Upper lobe of left lung (tissue), 6 donors: ENCODE measurements at regions not wholly inside any gene's neighbourhood (a gene's known extent, or its start where the extent isn't known, plus 50 kb on each side); places are given as distances from the start of the nearest gene placed in this dataset.

ENCODE experiments used
- ATAC-seq, 2 donors: fragments of 200-7000 bp; cut with Tn5 transposase; one replicate each; pipeline ENCODE4 v1.9.1; 2022; ENCODE audit warnings: mild to moderate bottlenecking in 2 of 2, moderate library complexity in 2 of 2; ENCODE audit not compliant: low FRiP score in 2 of 2
- DNase-seq, 2 donors: peaks; one replicate each; pipeline ENCODE4 v3.0.0-alpha.2; 2019 to 2020
- H3K27ac ChIP-seq, 4 donors: fragments of 200-600 bp; sonication (generic); one replicate each; pipeline ENCODE4 v1.5.1; 2016 to 2019
- H3K27me3 ChIP-seq, 4 donors: fragments of 200-600 bp; sonication (generic); one replicate each; pipeline ENCODE4 v1.5.1; 2017 to 2019
- H3K36me3 ChIP-seq, 4 donors: fragments of 200-600 bp; sonication (generic); one replicate each; pipeline ENCODE4 v1.5.1; 2016 to 2019
- H3K4me1 ChIP-seq, 4 donors: fragments of 200-600 bp; sonication (generic); one replicate each; pipeline ENCODE4 v1.5.1; 2018 to 2019
- H3K4me3 ChIP-seq, 4 donors: fragments of 200-600 bp; sonication (generic); one replicate each; pipeline ENCODE4 v1.5.1; 2017 to 2019; ENCODE audit warnings: mild to moderate bottlenecking in 2 of 4, moderate library complexity in 1 of 4
- H3K9me3 ChIP-seq, 4 donors: fragments of 200-600 bp; sonication (generic); one replicate each; pipeline ENCODE4 v1.5.1; 2018 to 2019
- EP300 ChIP-seq, 4 donors: sonication (generic); formaldehyde crosslinking; IDR thresholded peaks; one replicate each; pipeline ENCODE4 v1.5.1; 2017; ENCODE audit warnings: antibody characterized with exemption in 4 of 4, control low read depth in 2 of 4
- POLR2A ChIP-seq, 4 donors: fragments of 450-650 bp; IDR thresholded peaks; one replicate each; pipeline ENCODE4 v1.5.1; 2016 to 2017; ENCODE audit warnings: antibody characterized with exemption in 4 of 4, mild to moderate bottlenecking in 2 of 4
- POLR2AphosphoS5 ChIP-seq, 2 donors: sonication (generic); formaldehyde crosslinking; IDR thresholded peaks; one replicate each; pipeline ENCODE4 v1.5.1; 2017; ENCODE audit warnings: antibody characterized with exemption in 2 of 2
- WGBS, 2 donors: methylation state at CpG; one replicate each; pipeline ENCODE4 v1.1.5; 2017 to 2018; 5-methylcytosine and 5-hydroxymethylcytosine counted together
- TF ChIP-seq, protein P1 (sequence below), 6 experiments: fragments of 450-650 bp in 4 of 6; fragments of 200-600 bp in 2 of 6; sonication (generic) in 2 of 6; IDR thresholded peaks; one replicate each; pipeline ENCODE4 v1.5.1; 2016 to 2019; ENCODE audit warnings: antibody characterized with exemption in 6 of 6
- donor health status: DM: no; HTN: no; CAD: no; lungs with moderate emphysema.
- donor health status: DM: no; HTN: yes; CAD: no; lungs with severe emphysema.

DNA sequence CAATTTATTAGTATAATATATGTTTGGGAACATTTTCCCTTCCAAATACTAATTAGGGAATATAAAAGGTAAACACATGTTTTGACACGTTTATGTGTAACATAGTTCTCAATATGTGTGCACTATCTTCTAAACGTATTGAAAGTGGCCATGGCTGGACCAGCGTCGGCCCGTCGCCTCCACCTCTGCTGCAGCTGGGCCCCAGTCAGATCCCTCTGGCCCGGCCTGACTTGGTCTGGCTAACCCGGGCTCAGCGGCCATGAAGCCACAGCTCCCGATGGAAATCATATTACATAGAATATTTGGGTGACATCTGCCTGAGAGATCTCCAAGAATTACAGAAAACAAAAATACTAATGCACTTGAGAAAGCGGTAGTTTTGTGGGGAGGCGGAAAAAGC is 474.4 kb upstream of the CDH2 start:
- Histone ChIP-seq H3K27ac (no peak overlapping the region), H3K36me3 (no peaks in the 10 kb centered on the region), H3K9me3 (no peaks in the 10 kb centered on the region), H3K4me3 (no peak overlapping the region), H3K4me1 (no peaks in the 10 kb centered on the region), H3K27me3 (no peaks in the 10 kb centered on the region)
- 84 to 86% methylated on average over 12 of the region's 12 CpGs for WGBS, 2 donors
- ATAC-seq: no peak
- DNase-seq: peak in 1 of 2 donors; percentile 48
- TF ChIP-seq POLR2A (IDR thresholded peaks at IDR 0.05) (no peak), EP300 (IDR thresholded peaks at IDR 0.05) (no peak), POLR2AphosphoS5 (IDR thresholded peaks at IDR 0.05) (no peak)
- TF ChIP-seq, protein P1, sequence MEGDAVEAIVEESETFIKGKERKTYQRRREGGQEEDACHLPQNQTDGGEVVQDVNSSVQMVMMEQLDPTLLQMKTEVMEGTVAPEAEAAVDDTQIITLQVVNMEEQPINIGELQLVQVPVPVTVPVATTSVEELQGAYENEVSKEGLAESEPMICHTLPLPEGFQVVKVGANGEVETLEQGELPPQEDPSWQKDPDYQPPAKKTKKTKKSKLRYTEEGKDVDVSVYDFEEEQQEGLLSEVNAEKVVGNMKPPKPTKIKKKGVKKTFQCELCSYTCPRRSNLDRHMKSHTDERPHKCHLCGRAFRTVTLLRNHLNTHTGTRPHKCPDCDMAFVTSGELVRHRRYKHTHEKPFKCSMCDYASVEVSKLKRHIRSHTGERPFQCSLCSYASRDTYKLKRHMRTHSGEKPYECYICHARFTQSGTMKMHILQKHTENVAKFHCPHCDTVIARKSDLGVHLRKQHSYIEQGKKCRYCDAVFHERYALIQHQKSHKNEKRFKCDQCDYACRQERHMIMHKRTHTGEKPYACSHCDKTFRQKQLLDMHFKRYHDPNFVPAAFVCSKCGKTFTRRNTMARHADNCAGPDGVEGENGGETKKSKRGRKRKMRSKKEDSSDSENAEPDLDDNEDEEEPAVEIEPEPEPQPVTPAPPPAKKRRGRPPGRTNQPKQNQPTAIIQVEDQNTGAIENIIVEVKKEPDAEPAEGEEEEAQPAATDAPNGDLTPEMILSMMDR (IDR thresholded peaks at IDR 0.05): no peak

DNA sequence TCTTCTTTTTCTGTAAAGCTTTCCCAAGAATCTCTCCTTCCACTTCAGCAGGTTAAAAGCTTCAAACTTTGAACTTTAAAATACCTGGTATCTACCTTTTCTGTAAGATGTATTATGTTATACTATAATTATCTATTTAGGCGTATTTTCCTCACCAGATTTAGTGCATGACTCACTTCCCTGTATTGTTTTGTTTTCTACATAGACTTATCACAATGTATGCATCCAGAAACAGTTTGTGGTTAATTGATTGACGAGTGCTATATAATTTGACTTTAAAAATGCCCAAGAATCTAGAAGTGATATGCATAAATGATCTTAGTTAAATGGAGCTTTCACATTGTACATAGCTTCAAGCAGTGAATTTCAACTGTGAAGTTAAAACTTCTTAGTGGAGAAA is 473.9 kb upstream of the CDH2 start:
- no peak overlapping the region for H3K4me3 ChIP-seq
- TF ChIP-seq EP300 (IDR thresholded peaks at IDR 0.05): no peak
- H3K4me1 ChIP-seq: no peaks in the 10 kb centered on the region
- WGBS, 2 donors: 56 to 60% methylated on average over 2 of the region's 2 CpGs
- no peak for ATAC-seq
- H3K27ac ChIP-seq: no peak overlapping the region
- no peaks in the 10 kb centered on the region for H3K36me3 ChIP-seq
- no peaks in the 10 kb centered on the region for H3K27me3 ChIP-seq
- H3K9me3 ChIP-seq: no peaks in the 10 kb centered on the region
- DNase-seq: no peak

DNA sequence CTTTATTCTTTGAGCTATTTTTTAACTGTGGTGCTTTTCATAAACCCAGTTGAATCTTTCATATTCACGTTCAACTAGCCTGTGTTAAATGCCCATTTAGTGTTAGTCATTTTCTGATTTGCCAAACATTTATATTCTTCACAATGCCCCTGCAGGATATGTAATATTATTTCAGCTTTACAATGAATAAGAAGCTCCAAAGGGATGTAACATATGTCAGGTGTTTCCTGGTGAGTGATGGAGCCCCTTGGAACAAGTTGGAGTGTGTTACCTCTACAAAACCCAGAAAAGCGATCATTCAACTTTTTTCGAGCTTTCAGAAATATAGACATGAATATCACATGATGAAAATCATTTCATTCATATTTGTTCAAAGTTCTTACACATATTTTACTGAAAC is 471.0 kb upstream of the CDH2 start:
- Histone ChIP-seq H3K27ac (no peak overlapping the region), H3K4me1 (no peaks in the 10 kb centered on the region), H3K4me3 (no peak overlapping the region), H3K36me3 (no peaks in the 10 kb centered on the region), H3K9me3 (no peaks in the 10 kb centered on the region), H3K27me3 (no peaks in the 10 kb centered on the region)
- no peak for ATAC-seq
- 78 to 88% methylated on average over 3 of the region's 3 CpGs for WGBS, 2 donors
- no peak for TF ChIP-seq POLR2AphosphoS5 (IDR thresholded peaks at IDR 0.05)
- no peak for TF ChIP-seq POLR2A (IDR thresholded peaks at IDR 0.05)
- TF ChIP-seq EP300 (IDR thresholded peaks at IDR 0.05): no peak
- TF ChIP-seq, protein P1 (IDR thresholded peaks at IDR 0.05): no peak
- DNase-seq: no peak

DNA sequence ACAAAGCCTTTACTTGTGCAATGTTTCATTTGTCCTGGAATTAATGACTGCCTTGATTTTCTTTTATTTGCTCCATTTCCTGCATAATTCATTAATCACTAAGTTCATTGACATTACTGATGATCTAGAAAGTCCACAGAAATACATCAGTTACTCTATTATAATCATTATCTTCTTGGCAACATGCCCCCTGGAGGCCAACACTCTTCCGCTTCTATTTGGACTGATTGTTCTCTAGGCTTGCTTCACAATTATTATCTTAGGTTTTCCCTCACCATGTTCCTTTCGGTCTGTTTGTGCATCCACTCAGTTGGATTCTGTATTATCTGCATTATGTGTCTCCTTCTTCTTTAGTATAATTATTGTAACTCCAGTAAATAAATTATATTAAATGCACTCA is 461.0 kb upstream of the CDH2 start:
- WGBS, 2 donors: 72 to 73% methylated on average over 2 of the region's 2 CpGs
- Histone ChIP-seq H3K9me3 (no peaks in the 10 kb centered on the region), H3K4me3 (no peak overlapping the region), H3K4me1 (no peaks in the 10 kb centered on the region), H3K27ac (no peak overlapping the region), H3K36me3 (no peaks in the 10 kb centered on the region), H3K27me3 (no peaks in the 10 kb centered on the region)
- TF ChIP-seq, protein P1 (IDR thresholded peaks at IDR 0.05): no peak
- TF ChIP-seq POLR2A (IDR thresholded peaks at IDR 0.05) (no peak), EP300 (IDR thresholded peaks at IDR 0.05) (no peak), POLR2AphosphoS5 (IDR thresholded peaks at IDR 0.05) (no peak)
- ATAC-seq: no peak
- DNase-seq: no peak

DNA sequence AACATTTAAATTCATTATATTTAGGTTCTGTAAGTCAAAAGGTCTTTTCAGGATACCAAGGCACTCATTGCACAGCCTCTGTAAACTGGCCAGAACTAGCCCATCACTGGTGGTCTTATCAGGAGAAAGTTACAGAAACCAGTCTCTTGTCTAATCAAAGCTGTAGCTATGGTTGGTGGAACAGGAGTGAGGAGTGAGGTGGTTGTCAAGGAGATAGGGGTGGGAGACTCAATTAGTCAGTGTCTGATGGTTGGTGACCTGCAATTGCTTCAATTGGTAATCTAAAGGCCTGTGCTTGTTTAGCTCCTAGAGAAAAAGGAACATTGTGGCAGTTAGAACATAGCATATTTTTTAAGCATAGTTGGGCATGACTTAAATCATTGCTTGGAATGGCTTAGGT is 458.6 kb upstream of the CDH2 start:
- DNase-seq (no peak), ATAC-seq (no peak)
- no peaks in the 10 kb centered on the region for H3K9me3 ChIP-seq
- no peak overlapping the region for H3K27ac ChIP-seq
- TF ChIP-seq POLR2A (IDR thresholded peaks at IDR 0.05) (no peak), EP300 (IDR thresholded peaks at IDR 0.05) (no peak), POLR2AphosphoS5 (IDR thresholded peaks at IDR 0.05) (no peak)
- TF ChIP-seq, protein P1 (IDR thresholded peaks at IDR 0.05): no peak
- H3K4me3 ChIP-seq: no peak overlapping the region
- H3K36me3 ChIP-seq: no peaks in the 10 kb centered on the region
- H3K27me3 ChIP-seq: no peaks in the 10 kb centered on the region
- no peaks in the 10 kb centered on the region for H3K4me1 ChIP-seq
